NCI-H1436 (cell line): ENCODE measurements at regions not wholly inside any gene's neighbourhood (a gene's known extent, or its start where the extent isn't known, plus 50 kb on each side); places are given as distances from the start of the nearest gene placed in this dataset.

ENCODE experiments used
- DNase-seq: peaks from one replicate; lab custom pipeline; 2025; lab: John Stamatoyannopoulos, UW

DNA sequence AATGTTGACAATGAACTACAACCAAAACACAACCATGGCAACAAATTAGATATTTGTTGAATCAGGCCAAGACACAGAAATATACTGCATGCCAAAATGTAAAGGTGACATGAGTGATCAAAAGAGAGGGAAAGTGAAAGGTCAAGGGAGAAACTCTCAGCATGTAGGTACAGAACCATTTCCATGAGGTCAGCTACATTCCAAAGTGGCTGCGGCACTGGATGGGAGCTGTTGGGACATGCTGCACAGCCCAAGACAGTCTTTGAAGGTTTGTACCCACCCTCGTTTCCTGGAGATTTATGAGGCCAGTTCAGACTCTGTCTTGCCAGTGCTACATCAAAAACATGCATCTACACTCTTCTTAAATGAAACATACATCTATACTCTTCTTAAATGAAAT lies 579.9 kb downstream of the BMP2 start:
- no peak for DNase-seq

DNA sequence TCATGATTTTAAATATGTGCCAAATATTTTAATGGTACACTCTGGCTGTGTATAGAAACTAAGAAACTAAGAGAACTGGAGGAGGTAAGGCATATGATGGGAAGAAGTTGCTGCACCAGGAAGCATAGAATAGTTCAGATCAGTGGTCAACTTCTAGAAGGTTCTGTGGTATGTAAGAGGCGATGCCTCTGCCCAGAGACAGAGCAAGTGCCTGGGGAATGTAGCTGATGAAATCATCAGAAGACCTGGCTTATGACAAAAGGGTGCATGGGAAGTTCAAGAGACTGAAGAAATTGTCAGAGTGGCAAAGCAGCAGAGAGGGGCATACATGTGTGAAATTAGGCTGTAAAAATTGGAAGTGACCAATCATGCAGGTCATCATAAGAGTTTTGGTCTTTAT lies 580.8 kb downstream of the BMP2 start:
- DNase-seq: no peak

GRCh38 chr20:7352165-7352564 lies 584.7 kb downstream of the BMP2 start:
- no peak for DNase-seq

DNA sequence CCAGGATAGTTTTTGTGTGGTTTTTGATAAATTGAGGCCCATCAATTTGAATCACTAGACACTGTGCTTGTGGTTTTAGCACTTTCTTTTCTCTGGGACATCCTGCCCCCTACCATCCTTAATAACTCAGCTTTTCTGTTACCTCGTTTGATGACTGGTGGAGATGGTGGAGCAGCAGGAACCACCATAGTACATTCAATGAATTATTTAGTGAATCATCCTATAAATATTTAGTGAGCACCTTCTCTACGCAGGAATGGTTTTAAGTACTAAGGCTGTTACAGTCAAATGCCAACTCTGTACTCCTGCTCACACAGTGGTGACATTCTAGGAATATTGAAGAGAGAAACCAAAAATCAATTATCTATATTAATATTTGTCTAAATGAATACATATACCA lies 585.2 kb downstream of the HAO1 start:
- DNase-seq: no peak

DNA sequence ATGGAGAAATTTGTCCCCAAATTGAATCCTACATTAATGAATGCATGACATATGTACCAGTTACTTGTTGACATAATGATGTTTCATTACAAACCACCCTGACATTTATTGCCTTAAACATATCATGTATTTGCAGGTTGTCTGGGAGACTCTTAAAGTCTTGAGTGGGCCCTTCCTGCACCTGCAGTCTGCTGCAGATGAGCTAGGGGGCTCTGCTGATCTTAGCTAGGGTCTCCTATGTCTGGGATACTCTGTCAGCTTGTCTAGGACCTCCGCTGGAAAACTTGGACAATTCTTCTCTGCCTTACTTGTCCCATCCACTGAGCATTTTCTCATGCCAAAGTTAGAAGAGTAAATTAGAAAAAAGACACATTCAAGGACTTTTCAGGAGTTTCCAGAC lies 581.6 kb downstream of the HAO1 start:
- no peak for DNase-seq

GRCh38 chr20:7359739-7360138 lies 580.5 kb downstream of the HAO1 start:
- no peak for DNase-seq

DNA sequence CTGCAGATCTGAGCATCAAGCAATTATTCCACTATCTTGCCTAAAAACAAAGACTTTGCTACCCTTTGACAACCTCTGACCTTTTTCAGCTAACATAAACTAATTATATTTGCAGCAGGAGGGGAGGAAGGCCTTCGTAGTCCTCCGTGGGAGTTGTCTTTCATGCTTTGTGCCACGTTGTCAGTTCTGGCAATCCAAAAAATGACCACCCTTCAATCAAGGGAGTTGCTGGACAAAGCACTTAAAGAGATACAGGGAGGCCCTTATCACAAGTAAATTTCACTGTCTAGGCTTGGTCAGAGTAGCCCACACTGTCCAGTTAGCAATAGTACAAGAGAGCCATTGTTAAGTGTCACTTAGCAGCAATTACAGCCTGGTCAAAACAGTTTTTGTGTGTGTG lies 578.9 kb downstream of the HAO1 start:
- no peak for DNase-seq

DNA sequence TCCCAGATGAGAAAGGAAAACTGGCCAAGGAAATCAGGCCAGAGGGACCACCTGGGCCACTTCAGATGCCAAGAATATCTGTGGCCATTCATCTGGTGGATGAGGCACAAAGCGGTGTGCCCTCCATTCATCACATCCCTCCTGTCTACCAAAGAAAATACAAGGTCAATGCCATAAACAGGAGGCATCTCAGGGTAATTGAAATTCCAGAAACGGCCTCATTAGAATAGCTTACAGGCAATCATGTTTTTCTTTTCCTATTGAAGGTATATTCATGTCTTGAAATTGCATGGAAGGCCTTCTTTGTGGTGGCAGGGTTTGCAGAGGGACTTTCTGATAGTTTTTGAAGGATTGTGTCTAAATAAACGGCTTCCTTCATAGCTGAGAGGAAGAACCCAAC lies 578.3 kb downstream of the HAO1 start:
- no peak for DNase-seq

DNA sequence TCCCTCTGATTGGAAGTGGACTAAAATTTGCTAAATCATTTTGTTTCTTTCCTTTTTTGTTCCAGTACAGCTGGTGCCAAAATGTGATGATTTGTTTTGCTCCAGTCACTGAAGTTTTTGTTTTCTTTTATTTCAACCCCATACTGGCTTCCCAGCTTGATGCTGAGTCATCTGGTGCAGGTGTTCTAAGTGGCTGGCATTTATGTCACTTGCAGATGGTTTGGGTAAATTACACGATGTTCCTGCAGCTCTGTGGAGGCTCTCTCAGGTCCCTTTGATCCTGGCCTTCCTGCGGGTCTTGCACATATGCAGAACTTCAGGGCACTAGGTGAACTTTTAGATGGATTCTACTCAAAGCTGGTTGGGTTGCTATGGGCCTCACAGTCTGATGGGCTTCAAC lies 577.7 kb downstream of the HAO1 start:
- no peak for DNase-seq

DNA sequence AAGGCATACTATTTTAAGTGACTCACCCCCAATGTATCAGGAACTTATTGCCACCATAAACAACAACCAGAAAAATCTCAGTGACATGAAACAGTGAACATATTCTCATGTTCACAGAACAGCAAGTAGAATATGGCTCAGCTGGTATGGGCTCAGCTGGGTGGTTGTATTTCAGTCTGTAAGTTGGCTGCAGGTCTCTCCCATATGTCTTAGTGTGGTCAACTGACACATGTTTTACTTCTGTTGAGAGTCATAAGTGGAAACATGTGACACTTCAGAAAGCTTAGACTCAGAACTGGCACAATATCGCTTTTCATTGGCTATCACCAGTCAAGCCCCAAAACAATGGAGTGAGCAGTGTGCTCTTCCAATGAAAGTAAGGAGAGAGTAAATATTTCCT lies 574.1 kb downstream of the HAO1 start:
- no peak for DNase-seq

GRCh38 chr20:7371518-7372163 lies 568.6 kb downstream of the HAO1 start:
- DNase-seq: no peak

DNA sequence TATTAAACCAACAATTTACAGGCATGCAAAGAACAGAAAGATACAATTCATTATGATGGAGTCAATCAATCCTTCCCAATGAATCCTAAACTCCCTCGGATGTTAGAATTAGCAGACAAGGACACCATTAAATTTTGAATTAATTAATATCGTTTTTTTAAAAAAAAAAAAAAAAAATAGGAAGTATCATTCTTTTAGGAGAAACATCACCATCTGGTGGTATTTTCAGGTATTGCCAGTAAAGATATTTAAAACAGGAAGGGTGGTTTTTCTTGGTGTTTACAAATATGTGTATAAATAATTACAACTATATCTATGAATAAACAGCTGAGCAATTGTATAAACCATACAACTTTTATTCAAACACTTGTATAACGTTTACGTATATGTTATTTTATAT lies 564.4 kb downstream of the HAO1 start:
- DNase-seq: no peak

GRCh38 chr20:7378864-7379605 lies 561.2 kb downstream of the HAO1 start:
- no peak for DNase-seq

GRCh38 chr20:7379621-7380220 lies 560.5 kb downstream of the HAO1 start:
- DNase-seq: no peak

DNA sequence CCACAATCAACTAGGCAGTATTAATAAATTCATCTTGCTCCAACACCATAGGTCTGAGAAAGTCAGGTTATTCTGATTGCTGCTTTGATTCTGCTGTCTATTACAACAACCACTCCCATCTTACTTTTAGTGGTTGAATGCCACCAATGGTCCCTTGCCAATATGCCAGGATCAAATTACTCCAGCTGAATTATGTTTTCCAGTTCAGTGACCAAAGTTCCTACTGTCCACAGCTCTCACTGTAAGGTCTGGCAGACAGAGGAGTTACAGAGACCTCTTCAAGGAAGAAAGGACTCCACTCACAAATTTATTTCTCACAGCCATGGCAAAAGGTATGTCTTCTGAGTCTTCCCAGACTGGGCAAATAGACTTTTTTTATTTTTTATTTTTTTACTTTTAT lies 557.0 kb downstream of the HAO1 start:
- DNase-seq: no peak

DNA sequence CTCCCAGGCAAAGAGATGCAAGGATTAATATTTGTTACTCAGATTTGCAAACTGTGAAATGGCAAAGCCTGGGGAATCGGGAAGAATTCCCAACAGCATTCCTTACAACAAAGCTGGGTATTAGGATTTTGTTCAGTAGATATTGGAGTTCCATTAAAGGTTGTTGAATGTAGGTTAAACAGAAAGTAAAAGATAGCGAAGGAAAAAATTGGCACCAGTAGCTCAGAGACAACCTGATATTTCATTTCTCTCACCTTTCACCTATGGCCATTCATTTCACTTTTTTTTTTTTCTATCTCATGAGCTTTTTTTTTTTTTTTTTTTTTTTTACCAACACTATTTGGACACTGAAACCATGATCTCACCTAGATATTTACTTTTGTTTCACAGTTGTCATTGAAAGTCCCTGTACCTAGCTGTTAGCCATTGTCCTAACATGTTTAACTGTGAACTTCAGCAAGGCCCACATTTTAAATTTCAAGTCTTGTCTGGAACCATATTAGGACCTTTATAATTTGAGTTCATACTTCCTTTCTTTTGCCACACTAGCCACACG lies 552.5 kb downstream of the HAO1 start:
- DNase-seq: no peak

- DNase-seq: no peak
Observed at GRCh38 chr20:7389216-7389615, 551.0 kb downstream of the HAO1 start.

GRCh38 chr20:7392542-7393206 lies 547.6 kb downstream of the HAO1 start:
- DNase-seq: no peak

GRCh38 chr20:7399114-7399513 lies 541.1 kb downstream of the HAO1 start:
- no peak for DNase-seq

- DNase-seq: no peak
Observed at GRCh38 chr20:7399575-7399974, 540.7 kb downstream of the HAO1 start.

DNA sequence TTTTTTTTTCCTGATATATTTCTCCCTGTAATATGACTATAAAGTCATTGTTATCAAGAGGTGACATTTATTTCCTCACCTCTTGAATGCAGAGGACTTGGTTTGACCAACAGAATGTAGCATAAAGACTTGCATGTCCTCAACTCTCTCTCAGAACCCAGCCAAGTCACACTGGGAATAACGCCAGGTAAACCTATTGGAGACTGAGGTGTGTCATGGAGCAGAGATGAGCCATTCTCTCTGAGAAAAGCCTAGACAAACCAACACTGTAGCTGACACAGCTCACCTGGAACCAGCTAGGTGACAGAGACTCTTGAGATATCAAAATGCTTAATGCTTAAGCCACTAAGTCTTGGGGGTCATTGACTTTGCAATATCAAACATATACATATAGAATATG lies 533.6 kb downstream of the HAO1 start:
- no peak for DNase-seq

GRCh38 chr20:7410150-7410549 lies 530.1 kb downstream of the HAO1 start:
- DNase-seq: no peak

DNA sequence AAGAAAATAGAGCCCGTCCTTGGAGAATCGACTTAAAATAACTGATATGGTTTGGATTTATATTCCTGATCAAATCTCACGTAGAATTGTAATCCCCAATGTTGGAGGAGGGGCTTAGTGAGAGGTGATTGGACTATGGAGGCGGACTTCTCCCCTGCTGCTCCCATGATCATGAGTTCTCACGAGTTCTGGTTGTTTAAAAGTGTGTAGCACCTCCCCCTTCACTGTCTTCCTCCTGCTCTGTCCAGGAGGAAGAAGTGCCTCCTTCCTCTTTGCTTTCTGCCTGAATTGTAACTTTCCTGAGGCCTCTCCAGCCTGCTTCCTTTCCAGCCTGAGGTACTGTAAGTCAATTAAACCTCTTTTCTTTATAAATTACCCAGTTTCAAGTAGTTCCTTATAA lies 529.2 kb downstream of the HAO1 start:
- no peak for DNase-seq
